CD1c-positive myeloid dendritic cell (primary cell): ENCODE measurements at regions not wholly inside any gene's neighbourhood (a gene's known extent, or its start where the extent isn't known, plus 50 kb on each side); places are given as distances from the start of the nearest gene placed in this dataset.
"Not testable (repeated sequence)": the region's sequence is repeated elsewhere in the genome, so short reads cannot be mapped to it uniquely, and the experiment has no call there.

Experiments
- DNase-seq: peaks from one replicate; pipeline ENCODE4 v3.0.0-alpha.2; 2016; ENCODE audit errors: extremely low spot score

DNA sequence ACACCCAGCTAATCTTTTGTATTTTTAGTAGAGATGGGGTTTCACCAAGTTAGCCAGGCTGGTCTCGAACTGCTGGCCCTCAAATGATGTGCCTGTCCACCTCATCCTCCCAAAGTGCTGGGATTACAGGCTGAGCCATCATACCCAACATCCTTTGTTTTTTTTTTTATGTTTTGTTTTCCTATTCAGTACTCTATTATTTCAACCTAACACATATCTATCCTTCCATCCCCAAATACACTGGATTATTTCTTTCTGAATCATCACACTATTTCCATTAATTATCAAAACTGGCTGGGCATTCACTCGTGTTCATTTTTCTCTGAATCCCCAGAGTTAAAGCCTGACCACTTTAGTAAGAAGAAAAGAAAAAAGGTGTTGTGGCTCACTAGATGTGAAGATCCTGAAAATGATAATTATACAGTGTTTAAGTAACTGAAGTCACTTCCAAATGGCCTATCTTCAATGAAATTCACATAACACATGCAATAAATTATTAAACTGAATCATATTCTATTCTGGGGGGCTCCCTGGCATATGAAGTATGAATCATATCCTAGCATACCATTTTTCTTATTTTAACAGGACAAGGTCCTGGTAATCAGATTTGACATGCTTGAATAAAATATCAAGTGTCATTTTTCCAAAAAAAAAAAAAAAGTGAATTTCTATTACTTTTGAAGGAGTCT, 1754.2 kb downstream of the BRINP3 start:
- no peak for DNase-seq

DNA sequence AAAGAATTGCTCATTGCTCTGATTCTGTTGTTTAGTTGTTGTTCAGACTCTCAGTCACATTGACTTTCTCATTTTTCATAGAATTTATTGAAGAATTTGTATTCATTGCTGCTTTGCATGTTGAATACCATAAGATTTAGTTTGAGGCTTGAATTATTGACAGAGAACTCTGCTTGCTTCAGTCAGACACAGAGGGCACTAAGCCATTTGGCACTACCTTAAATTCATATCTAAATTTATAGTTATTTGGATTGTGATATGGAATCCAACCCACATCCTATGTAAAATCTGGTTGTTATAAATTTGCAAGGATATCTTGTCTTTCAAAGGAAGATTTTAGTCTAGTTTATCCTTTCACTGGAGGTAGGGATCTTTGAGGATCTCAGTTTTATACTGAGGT, 1748.6 kb downstream of the BRINP3 start:
- no peak for DNase-seq

DNA sequence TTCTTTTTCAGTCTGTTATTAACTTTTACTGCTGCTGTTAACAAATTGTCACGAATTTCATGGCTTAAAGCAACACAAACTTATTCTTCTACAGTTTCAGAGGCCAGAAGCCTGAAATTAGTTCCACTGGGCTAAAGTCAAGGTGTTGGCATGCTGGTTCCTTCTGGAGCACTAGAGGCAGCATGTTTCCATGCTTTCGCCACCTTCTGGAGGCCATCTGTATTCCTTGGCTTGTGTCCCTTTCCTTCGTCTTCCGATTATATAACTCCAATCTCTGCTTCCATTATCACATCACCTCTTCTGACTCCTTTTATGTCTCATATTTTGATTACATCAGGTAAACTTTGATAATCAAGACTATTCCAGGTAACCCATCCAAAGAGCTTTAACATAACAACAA, 1742.1 kb downstream of the BRINP3 start:
- DNase-seq: no peak

DNA sequence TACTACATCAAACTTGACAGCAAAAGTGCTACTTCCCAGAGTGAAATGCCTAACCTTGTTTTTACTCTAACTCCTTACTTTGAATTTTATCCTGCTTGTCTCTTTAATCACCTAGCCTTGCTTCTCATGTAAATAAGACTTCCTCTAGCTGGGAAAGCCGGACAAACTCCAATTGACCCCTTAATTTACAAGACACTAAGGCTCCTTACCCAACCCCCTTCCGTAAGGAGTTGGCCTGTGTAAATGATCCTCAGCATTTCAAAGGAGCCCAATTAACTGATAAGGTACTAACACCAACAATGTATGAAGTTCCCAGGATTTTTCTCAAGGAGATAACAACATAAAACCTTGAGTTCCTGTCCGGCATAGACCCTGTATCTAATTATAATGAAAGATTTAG, 1728.4 kb downstream of the BRINP3 start:
- DNase-seq: not testable (repeated sequence)

DNA sequence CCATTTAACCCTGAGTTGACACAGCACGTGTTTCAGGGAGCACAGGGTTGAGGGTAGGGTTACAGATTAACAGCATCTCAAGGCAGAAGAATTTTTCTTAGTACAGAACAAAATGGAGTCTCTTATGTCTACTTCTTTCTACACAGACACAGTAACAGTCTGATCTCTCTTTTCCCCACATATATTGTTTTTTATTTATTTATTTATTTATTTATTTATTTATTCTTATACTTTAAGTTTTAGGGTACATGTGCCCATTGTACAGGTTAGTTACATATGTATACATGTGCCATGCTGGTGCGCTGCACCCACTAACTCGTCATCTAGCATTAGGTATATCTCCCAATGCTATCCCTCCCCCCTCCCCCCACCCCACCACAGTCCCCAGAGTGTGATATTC, 1725.6 kb downstream of the BRINP3 start:
- not testable (repeated sequence) for DNase-seq

DNA sequence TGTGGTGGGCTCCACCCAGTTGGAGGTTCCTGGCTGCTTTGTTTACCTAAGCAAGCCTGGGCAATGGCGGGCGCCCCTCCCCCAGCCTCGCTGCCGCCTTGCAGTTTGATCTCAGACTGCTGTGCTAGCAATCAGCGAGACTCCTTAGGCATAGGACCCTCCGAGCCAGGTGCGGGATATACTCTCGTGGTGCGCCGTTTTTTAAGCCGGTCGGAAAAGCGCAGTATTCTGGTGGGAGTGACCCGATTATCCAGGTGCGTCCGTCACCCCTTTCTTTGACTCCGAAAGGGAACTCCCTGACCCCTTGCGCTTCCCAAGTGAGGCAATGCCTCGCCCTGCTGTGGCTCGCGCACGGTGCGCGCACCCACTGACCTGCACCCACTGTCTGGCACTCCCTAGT, 1719.9 kb downstream of the BRINP3 start:
- not testable (repeated sequence) for DNase-seq

DNA sequence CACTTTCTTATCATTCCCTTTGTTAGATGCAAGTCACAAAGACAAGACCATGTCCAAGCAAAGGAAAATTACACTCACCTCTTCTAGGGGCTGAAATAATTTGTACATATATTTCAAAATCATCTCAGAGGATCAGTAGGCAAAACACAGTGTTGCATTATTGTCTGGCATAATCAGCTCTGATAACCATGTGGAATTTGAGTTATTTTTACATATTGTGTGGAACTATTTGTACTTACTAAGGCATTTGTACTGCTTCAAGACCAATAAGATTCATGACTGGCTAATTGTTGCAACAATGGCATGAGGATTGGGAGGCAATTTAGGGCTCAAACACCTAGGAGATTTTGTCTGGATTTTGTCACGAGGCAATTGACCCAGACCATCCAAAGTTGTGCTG, 1716.4 kb downstream of the BRINP3 start:
- no peak for DNase-seq

DNA sequence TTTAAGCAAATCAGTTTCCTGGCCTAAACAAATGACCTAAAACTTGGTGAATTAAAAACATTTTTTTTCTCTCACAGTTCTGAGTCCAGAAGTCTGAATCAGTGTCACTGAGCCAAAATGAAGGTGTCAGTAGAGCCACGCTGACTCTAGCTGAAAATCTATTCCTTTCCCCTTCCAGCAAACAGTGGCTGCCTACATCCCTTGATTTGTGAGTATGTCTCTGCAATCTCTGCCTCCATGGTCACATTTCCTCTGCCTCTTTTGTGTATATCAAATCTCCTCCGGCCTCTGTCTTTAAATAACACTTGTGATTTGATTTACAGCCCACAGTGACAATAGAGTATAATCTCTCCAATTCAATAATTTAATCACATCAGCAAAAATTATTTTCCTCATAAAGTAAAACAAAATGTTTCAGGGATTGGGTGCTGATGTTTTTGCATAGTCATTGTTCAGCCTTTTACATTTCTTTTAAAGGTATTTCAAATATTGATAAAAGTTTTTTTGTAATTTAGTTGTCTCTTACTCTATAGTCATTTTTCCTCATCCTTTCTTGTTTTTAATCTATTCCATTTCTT, 1715.4 kb downstream of the BRINP3 start:
- no peak for DNase-seq

DNA sequence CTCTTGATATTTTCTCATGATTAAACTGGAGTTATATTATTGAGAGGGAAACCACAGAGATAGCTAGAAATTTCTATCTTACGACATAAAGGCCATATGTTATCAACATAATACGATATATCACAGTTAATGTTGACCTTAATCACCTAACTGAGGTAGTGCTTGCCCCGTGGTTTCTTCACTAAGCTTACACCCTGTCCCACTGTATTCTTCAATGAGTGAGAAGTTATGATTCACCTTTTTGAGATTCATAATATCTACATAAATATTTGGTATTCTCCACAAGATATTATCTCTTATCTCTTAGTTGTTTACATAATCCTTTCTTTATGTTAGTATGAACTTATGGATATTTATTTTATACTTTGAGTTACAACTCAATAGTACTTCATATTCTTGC, 1714.1 kb downstream of the BRINP3 start:
- no peak for DNase-seq

DNA sequence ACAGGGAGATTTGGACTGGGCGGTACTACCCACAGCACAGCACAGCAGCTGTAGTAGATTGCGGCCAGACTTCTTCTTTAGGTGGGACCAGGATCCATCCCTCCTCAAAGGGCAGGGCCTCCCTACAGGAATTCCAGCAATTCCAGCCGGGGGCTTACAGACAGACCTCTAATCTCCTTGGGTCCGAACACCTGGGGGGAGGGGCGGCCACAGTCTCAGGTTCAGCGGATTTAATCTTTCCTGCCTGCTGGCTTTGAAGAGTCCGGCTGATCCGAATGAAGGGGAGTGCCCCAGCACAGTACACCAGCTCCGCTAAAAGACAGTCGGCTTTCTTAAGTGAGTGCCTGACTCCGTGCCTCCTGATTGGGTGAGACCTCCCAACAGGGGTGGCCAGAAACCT, 1708.5 kb downstream of the BRINP3 start:
- no peak for DNase-seq

DNA sequence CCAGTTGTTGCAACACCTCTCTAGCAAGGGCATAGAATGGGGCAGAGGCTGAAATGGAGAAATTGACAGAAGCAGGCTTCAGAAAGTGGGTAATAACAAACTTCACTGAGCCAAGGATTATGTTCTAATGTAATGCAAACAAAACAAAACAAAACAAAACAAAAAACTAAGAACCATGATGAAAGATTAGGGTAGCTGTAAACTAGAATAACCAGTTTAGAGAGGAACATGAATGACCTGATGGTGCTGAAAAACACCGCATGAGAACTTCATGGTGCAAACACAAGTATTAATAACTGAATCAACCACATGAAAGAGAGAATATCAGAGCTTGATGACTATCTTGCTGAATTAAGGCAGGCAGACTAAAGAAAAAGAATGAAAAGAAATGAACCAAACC, 1707.7 kb downstream of the BRINP3 start:
- no peak for DNase-seq

DNA sequence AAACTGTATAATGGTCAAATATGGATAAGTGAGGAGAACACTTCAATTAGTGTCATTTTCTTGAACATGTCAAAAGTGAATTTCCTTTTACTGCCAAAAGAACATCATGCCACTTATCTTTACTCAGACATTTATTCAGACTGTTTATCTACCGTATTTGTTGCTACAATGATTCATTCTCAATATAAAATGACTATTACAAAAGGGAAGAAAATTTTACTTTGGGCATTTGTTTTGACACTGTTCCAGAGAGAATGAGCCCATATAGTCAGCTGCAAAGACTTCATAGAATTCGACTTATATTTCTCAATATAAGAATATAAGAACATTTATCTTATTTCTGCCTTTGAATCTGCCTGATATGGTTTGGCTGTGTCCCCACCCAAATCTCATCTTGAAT, 1699.1 kb downstream of the BRINP3 start:
- DNase-seq: no peak

DNA sequence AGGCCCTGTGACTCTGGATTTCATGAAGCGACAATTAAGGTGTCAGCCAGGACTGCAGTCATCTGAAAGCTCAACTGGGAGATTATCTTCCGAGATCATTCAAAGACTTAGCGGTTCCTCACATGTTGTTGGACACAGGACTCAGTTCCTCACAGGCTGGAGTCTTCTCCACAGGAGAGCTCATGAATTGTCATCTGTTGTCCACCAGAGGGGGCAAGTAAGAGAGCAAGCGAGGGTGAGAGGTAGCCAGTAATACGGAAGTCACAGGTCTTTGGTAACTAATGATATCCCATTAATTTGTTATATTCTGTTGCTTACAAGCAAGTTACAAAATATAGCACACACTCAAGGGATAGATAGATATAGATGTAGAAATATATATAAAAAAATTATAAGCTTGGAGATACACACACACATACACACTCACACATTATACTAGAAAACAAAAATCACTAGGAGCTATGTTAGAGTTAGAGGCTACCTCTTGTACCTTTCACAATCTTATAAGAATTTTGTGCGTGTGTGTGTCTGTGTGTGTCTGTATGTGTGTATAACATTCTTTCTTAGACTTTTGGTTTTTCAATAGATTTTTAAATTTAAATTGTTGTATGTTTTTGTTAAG, 1695.3 kb downstream of the BRINP3 start:
- peak; percentile 26 for DNase-seq

DNA sequence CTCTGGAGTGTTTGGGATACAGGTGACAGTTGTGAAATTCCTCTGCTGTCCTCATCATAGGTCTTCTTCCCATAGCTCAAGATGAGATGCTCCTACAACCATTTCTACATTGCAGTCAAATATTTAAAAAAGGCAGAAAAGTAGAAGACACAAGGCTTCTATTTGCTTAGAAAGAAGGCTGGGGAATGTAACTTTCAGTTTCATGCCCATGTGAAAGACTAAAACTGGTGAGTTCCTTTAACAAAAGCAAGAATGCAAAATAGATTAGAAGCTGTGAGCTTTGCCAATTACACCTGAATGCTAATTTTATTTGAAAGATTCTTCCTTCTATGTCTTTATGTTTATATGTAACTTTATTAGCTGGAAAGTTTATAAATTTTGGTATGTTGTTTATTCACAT, 1682.7 kb downstream of the BRINP3 start:
- no peak for DNase-seq

DNA sequence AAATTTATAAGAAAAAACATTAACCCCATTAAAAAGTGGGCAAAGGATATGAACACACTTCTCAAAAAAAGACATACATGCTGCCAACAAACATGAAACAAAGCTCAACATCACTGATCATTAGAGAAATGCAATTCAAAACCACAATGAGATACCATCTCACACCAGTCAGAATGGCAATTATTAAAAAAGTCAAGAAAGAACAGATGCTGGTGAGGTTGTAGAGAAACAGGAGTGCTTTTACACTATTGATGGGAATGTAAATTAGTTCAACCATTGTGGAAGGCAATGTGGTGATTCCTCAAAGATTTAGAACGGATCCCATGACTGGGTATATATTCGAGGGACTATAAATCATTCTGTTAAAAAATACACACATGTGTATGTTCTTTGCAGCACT, 1665.5 kb downstream of the BRINP3 start:
- not testable (repeated sequence) for DNase-seq

DNA sequence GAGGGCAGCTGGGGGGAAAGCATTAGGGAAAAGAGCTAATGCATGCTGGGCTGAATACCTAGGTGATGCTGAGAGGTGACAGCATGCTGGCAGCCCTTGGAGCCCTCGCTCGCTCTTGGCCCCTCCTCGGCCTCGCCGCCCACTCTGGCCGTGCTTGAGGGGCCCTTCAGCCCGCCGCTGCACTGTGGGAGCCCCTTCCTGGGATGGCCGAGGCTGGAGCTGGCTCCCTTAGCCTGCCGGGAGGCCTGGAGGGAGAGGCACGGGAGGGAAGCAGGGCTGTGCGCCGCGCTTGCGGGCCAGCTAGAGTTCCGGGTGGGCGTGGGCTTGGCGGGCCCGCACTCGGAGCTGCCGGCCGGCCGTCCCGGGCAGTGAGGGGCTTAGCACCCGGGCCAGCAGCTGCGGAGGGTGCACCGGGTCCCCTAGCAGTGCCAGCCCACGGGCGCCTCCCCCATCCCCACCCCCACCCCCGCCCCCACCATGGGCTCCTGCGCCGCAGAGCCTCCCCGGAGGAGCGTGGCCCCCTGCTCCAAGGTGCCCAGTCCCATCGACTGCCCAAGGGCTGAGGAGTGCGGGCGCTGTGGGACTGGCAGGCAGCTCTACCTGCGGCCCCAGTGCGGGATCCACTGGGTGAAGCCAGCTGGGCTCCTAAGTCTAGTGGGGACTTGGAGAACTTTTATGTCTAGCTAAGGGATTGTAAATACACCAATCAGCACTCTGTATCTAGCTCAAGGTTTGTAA, 1664.7 kb downstream of the BRINP3 start:
- not testable (repeated sequence) for DNase-seq

DNA sequence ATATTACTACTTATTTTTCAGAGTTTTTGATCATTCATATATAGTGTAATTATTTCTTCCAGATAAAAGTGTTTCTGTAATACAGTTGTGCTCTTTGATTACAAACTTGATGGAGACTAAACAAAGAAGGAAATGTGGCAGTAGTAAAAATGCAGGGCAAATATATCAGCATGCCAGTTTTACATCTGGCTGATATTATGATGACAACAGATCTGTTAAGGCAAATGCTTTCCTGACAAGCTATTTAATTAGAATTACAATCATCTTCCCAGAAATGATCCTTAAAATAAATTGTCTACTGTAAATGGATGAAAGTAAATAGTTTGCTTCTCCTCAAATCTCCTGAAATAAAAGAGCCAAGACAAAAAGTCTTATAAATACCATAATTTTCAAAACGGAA, 1659.8 kb downstream of the BRINP3 start:
- no peak for DNase-seq

DNA sequence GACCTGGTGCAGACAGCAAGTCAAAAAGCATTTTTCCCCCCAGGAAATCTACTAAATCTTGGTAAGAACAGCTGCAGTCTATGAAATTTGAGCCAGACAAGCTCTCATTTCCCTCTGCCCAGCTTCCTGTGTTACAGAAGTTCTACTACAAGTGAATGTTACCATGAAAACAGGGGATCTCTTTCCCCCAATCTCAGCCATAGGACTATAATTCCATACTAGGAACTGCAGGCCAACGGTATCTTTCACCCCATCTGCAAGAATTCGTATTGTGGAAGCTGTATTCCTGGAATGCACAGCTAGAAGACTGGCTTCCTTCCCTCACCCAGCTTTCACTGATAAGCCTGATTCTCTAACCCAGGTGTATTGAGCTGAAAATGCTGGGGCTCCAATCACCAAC, 1655.4 kb downstream of the BRINP3 start:
- no peak for DNase-seq

DNA sequence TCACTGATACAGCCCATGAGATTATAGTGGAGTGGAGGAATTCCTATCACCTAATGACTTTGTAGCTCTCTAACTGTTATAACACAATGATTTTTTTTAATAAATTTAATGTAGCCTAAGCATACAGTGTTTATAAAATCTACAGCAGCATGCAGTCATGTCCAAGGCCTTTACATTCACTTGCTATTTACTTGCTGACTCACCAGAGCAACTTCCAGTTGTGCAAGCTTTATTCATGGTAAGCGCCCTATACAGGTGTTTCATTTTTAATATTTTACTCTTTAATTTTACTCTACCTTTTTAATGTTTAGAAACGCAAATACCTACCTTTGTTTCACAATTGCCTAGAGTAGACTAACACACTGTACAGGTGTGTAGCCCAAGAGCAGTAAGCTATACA, 1652.2 kb downstream of the BRINP3 start:
- DNase-seq: no peak

DNA sequence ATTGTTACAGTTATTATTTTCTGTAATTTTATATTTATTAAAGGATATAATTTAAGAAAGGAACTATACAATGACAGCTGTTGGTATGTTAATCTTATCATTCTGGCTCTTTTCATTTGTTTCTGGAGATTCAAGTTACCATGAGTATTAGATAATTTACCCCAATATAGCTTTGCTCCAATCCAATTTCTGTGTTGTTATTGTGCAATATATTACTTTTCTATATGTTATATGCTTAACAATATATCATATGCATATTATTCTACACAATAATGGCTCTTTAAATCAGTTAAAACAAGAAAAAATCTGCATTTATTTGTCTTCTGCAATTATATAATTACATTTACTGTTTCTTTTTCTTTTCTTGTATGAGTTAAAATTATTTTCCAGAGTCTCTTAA, 1650.9 kb downstream of the BRINP3 start:
- no peak for DNase-seq

DNA sequence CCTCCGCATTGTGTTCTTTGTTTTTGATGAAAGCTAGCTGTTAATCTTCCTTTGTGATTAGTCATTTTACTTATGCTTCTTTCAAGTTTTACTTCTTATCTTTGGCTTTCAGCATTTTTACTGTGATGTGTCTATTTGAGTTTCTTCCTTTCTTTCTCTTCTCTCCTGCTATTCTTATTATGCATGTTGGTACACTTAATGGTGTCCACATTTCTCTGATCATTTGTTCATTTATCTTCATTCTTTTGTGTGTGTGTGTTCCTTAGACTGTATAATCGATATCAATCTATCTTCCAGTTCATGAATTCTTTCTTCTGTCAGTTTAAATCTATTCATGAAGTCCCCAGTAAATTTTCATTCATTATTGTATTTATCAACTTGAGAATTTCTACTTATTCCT, 1650.3 kb downstream of the BRINP3 start:
- DNase-seq: no peak

DNA sequence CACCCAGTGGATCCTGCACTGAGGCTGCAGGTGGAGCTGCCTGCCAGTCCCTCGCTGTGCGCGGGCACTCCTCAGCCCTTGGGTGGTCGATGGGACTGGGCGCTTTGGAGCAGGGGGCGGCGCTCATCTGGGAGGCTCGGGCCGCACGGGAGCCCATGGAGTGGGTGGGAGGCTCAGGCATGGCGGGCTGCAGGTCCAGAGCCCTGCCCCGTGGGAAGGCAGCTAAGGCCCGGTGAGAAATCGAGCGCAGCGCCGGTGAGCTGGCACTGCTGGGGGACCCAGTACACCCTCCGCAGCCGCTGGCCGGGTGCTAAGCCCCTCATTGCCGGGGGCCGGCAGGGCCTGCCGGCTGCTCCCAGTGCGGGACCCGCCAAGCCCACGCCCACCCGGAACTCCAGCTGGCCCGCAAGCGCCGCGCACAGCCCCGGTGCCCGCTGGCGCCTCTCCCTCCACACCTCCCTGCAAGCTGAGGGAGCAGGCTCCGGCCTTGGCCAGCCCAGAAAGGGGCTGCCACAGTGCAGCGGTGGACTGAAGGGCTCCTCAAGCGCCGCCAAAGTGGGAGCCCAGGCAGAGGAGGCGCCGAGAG, 1636.5 kb downstream of the BRINP3 start:
- not testable (repeated sequence) for DNase-seq
